ENCODE measurements at regions not wholly inside any gene's neighbourhood (a gene's known extent, or its start where the extent isn't known, plus 50 kb on each side); places are given as distances from the start of the nearest gene placed in this dataset.

- DNase-seq (ENCODE audit: low read depth, low spot score) = no peak
Measured at GRCh38 chr1:209318181-209319056, 265.1 kb upstream of the CAMK1G start.

- no peak for DNase-seq (ENCODE audit: low read depth, low spot score)
Measured at GRCh38 chr1:209319057-209319432, 264.5 kb upstream of the CAMK1G start.

GRCh38 chr1:209319549-209319948, 264.0 kb upstream of the CAMK1G start:
- DNase-seq (ENCODE audit: low read depth, low spot score) = no peak

GRCh38 chr1:209323743-209324142, 259.8 kb upstream of the CAMK1G start:
- DNase-seq (ENCODE audit: low read depth, low spot score) = no peak

GRCh38 chr1:209324901-209325871, 258.3 kb upstream of the CAMK1G start:
- no peak for DNase-seq (ENCODE audit: low read depth, low spot score)

- no peak for DNase-seq (ENCODE audit: low read depth, low spot score)
Measured at GRCh38 chr1:209326076-209326475, 257.4 kb upstream of the CAMK1G start.

GRCh38 chr1:209326831-209327230, 256.7 kb upstream of the CAMK1G start:
- no peak for DNase-seq (ENCODE audit: low read depth, low spot score)

- DNase-seq (ENCODE audit: low read depth, low spot score) = no peak
Measured at GRCh38 chr1:209328196-209328595, 255.3 kb upstream of the CAMK1G start.

GRCh38 chr1:209335178-209335577, 248.3 kb upstream of the CAMK1G start:
- DNase-seq (ENCODE audit: low read depth, low spot score) = no peak

GRCh38 chr1:209341146-209341545, 242.4 kb upstream of the CAMK1G start:
- DNase-seq (ENCODE audit: low read depth, low spot score) = no peak

GRCh38 chr1:209341673-209342420, 241.7 kb upstream of the CAMK1G start:
- DNase-seq (ENCODE audit: low read depth, low spot score) = no peak

- DNase-seq (ENCODE audit: low read depth, low spot score) = no peak
Measured at GRCh38 chr1:209342441-209343175, 240.9 kb upstream of the CAMK1G start.

- DNase-seq (ENCODE audit: low read depth, low spot score) = no peak
Measured at GRCh38 chr1:209343511-209343910, 240.0 kb upstream of the CAMK1G start.

- DNase-seq (ENCODE audit: low read depth, low spot score) = no peak
Measured at GRCh38 chr1:209344156-209344555, 239.4 kb upstream of the CAMK1G start.

- no peak for DNase-seq (ENCODE audit: low read depth, low spot score)
Measured at GRCh38 chr1:209349363-209350308, 233.9 kb upstream of the CAMK1G start.

- no peak for DNase-seq (ENCODE audit: low read depth, low spot score)
Measured at GRCh38 chr1:209353053-209353452, 230.5 kb upstream of the CAMK1G start.

GRCh38 chr1:209354111-209354839, 229.2 kb upstream of the CAMK1G start:
- DNase-seq (ENCODE audit: low read depth, low spot score) = peak; percentile 50

GRCh38 chr1:209354840-209355165, 228.7 kb upstream of the CAMK1G start:
- DNase-seq (ENCODE audit: low read depth, low spot score) = no peak

GRCh38 chr1:209355415-209355814, 228.1 kb upstream of the CAMK1G start:
- DNase-seq (ENCODE audit: low read depth, low spot score) = no peak

All from pulmonary artery endothelial cell (primary cell).